ENCODE measurements at regions not wholly inside any gene's neighbourhood (a gene's known extent, or its start where the extent isn't known, plus 50 kb on each side); places are given as distances from the start of the nearest gene placed in this dataset.

DNA sequence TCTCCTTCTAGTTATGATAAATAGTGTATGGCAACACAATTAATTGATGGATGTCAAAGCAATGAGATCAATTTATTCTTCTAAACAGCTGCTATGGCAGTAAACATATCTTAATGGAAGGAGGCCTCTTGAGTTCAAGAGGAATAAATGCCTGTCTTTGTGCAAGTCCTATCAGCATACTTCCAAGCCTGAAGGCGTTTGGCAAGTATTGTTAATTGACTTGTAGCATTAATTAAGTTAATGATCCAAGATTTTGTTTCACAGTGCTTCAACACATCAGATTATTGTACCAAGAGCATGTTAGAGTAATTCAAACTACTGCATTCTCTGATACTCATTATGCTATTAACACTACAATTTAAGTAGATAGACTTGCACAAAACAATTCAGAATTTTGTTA lies 144.8 kb downstream of the FAT4 start:
- Histone ChIP-seq H3K9me3 (no peaks in the 10 kb centered on the region), H3K27me3 (no peaks in the 10 kb centered on the region), H3K4me1 (no peaks in the 10 kb centered on the region), H3K4me3 (ENCODE audit: low read depth, low read length) (no peak overlapping the region), H3K36me3 (no peaks in the 10 kb centered on the region)
- no peak for DNase-seq
- TF ChIP-seq, protein P1, sequence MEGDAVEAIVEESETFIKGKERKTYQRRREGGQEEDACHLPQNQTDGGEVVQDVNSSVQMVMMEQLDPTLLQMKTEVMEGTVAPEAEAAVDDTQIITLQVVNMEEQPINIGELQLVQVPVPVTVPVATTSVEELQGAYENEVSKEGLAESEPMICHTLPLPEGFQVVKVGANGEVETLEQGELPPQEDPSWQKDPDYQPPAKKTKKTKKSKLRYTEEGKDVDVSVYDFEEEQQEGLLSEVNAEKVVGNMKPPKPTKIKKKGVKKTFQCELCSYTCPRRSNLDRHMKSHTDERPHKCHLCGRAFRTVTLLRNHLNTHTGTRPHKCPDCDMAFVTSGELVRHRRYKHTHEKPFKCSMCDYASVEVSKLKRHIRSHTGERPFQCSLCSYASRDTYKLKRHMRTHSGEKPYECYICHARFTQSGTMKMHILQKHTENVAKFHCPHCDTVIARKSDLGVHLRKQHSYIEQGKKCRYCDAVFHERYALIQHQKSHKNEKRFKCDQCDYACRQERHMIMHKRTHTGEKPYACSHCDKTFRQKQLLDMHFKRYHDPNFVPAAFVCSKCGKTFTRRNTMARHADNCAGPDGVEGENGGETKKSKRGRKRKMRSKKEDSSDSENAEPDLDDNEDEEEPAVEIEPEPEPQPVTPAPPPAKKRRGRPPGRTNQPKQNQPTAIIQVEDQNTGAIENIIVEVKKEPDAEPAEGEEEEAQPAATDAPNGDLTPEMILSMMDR (IDR thresholded peaks at IDR 0.05; ENCODE audit: low read depth, low read length) = no peak

DNA sequence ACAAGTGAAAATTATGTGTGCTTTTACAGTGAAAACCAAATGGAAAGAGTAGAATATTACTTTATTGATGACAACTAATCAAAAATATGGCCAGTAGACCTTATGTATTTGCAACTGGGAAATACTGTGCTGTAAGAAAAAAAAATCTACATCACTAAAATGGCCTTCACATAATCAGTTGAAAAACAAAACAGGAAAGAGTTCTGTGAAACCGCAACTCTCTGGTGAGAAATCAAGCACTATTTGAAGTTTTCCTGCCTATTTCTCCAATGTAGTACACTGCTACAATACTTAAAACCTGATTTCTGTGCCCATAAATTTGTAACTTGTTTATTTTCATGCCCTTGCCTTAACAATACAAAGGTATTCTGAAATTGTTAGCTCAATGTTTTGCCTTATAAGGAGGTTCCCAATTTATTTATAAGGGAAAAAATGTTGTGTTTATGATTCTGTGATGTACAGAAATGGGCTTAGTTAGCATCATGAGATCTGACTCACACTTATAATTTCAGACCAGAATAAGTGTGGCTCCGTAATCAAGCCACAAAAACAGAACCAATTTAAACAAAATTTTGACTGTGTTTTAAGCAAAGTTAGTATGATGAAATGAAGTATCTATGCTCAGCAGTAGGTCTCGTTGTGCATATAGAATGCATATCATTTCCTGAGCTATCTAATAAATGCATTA lies 147.1 kb downstream of the FAT4 start:
- H3K36me3 ChIP-seq = no peaks in the 10 kb centered on the region
- H3K9me3 ChIP-seq = no peaks in the 10 kb centered on the region
- no peaks in the 10 kb centered on the region for H3K4me1 ChIP-seq
- TF ChIP-seq, protein P1 (IDR thresholded peaks at IDR 0.05; ENCODE audit: low read depth, low read length) = no peak
- no peak overlapping the region for H3K4me3 ChIP-seq (ENCODE audit: low read depth, low read length)
- H3K27me3 ChIP-seq = no peaks in the 10 kb centered on the region
- DNase-seq = no peak

DNA sequence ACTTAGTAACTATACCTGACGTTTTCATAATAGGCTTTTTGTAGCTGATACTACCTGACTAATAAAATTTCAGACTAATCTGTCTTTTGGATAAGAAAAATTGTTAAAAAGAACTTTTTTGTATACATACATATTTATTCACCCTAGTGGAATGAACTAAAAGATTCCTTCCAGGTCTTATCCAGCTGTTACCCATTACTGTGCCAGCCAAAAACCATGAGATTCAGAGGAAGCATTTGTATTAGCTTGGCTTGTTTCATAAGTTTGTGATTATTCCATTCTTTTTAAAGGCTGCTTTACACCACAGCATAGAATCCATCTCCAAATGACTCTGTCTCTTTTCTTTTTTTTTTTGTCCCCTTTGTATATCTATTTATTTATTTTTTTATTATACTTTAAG lies 149.4 kb downstream of the FAT4 start:
- no peak for DNase-seq
- H3K36me3 ChIP-seq = no peaks in the 10 kb centered on the region

DNA sequence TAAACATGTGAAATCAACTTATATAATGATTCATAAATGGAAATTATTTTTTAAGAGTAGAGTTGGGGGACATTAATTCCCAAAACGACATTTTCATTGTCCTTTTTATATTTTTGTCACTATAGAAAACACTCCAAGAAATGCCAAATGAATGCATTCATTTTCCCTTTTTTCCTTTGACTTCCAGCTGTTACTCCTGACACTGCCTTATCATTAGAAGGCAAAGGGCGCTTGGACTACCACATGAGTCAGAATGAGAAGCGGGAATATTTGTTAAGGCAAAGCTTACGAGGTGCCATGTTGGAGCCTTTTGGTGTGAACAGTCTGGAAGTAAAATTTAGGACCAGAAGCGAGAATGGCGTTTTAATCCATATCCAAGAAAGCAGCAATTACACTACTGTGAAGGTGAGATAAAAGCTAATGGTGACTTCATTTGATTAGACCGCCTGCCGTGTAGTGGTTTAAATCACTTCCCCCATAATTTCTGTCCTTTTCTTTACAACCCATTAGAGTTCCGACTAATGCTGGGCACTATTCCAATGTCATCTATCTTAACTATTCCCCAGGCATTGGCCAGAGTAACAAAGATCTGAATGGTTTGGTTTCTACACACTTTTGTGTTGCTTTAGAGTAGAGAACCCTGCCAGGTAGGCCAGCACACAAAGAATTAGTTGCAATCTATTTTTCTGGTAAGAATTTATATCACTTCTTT lies 166.7 kb downstream of the FAT4 start:
- Histone ChIP-seq H3K9me3 (no peaks in the 10 kb centered on the region), H3K36me3 (no peaks in the 10 kb centered on the region), H3K4me3 (ENCODE audit: low read depth, low read length) (no peak overlapping the region), H3K4me1 (peaks cover 9% of the 10 kb centered on the region; the same call in 1 of the 2 replicates), H3K27me3 (no peaks in the 10 kb centered on the region)
- TF ChIP-seq, protein P1 (IDR thresholded peaks at IDR 0.05; ENCODE audit: low read depth, low read length) = no peak
- DNase-seq = peak; percentile 8

More for the DNA sequence above, 149.4 kb downstream of the FAT4 start:
- Histone ChIP-seq H3K4me1 (no peaks in the 10 kb centered on the region), H3K27me3 (no peaks in the 10 kb centered on the region), H3K9me3 (no peaks in the 10 kb centered on the region), H3K4me3 (ENCODE audit: low read depth, low read length) (no peak overlapping the region)
- TF ChIP-seq, protein P1 (IDR thresholded peaks at IDR 0.05; ENCODE audit: low read depth, low read length) = no peak

DNA sequence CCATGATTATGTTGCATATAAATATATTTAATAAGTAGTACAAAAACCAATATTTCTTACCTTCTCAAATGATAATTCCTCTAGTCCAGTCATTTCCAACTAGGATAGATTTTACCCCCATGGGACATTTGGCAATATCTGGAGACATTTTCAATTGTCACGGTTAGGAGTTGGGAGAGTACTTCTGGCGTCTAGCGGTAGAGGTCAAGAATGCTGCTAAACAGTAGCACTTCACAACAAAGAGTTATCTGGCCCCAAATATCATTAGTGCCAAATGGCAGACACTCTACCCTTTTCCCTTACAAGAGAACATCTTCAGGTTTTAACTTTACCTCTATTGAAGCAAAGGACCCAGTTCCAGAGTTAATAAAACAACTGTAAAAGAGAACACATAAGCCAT lies 168.1 kb downstream of the FAT4 start:
- Histone ChIP-seq H3K27me3 (no peaks in the 10 kb centered on the region), H3K4me3 (ENCODE audit: low read depth, low read length) (no peak overlapping the region), H3K9me3 (no peaks in the 10 kb centered on the region), H3K4me1 (peaks cover 11% of the 10 kb centered on the region; the same call in 1 of the 2 replicates), H3K36me3 (no peaks in the 10 kb centered on the region)
- DNase-seq = no peak
- TF ChIP-seq, protein P1 (IDR thresholded peaks at IDR 0.05; ENCODE audit: low read depth, low read length) = no peak

DNA sequence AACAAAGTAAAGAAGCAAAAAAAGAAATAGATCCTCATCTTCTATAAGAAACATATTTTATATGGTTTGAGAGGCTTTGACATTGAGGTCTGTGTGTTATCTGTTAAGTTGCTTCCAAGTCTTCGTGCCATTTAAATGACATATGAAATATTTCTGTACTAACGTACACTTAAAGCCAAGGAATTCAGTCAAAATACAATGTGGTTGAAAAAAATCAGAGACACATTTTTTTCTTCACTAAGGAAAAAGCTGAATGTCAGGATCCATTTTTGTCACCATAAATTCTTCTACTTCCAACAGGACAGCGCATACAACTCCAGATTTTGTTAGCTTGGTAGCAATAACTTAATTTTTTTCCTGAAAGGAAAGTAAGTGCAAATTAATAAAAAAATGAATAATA lies 168.5 kb downstream of the FAT4 start:
- H3K36me3 ChIP-seq = no peaks in the 10 kb centered on the region
- H3K27me3 ChIP-seq = no peaks in the 10 kb centered on the region
- H3K4me3 ChIP-seq (ENCODE audit: low read depth, low read length) = no peak overlapping the region
- no peaks in the 10 kb centered on the region for H3K9me3 ChIP-seq
- no peak for DNase-seq
- H3K4me1 ChIP-seq = peaks cover 11% of the 10 kb centered on the region; the same call in 1 of the 2 replicates
- TF ChIP-seq, protein P1 (IDR thresholded peaks at IDR 0.05; ENCODE audit: low read depth, low read length) = no peak

All from BE2C (cell line).